Liver (tissue), 8 donors: ENCODE measurements at regions not wholly inside any gene's neighbourhood (a gene's known extent, or its start where the extent isn't known, plus 50 kb on each side); places are given as distances from the start of the nearest gene placed in this dataset.

Source experiments
- DNase-seq: peaks from one replicate; pipeline ENCODE4 v3.0.0-alpha.2; 2017; ENCODE audit warnings: low spot score
- H3K27ac ChIP-seq, 2 donors: one replicate each; pipeline ENCODE4 v1.7.0; 2013; ENCODE audit warnings: inconsistent platforms in 2 of 2, low read length in 2 of 2, control low read depth in 1 of 2, low read depth in 1 of 2, mild to moderate bottlenecking in 1 of 2
- H3K27me3 ChIP-seq, 4 donors: one replicate each; pipeline versions ENCODE4 v1.6.1 to v1.7.0; 2013; ENCODE audit warnings: low read length in 3 of 4, inconsistent platforms in 1 of 4, mild to moderate bottlenecking in 1 of 4, moderate library complexity in 1 of 4; ENCODE audit not compliant: control insufficient read depth in 4 of 4, insufficient read depth in 4 of 4
- H3K36me3 ChIP-seq, 4 donors: one replicate each; pipeline versions ENCODE4 v1.6.1 to v1.7.0; 2013; ENCODE audit warnings: low read length in 3 of 4, mild to moderate bottlenecking in 3 of 4, low read depth in 1 of 4, moderate library complexity in 1 of 4; ENCODE audit not compliant: control insufficient read depth in 4 of 4, insufficient read depth in 3 of 4
- H3K4me1 ChIP-seq, 4 donors: one replicate each; pipeline versions ENCODE4 v1.6.1 to v1.7.0; 2013; ENCODE audit warnings: low read length in 3 of 4, mild to moderate bottlenecking in 3 of 4, moderate library complexity in 1 of 4; ENCODE audit not compliant: control insufficient read depth in 4 of 4, insufficient read depth in 4 of 4
- H3K4me3 ChIP-seq, 3 donors: one replicate each; pipeline versions ENCODE4 v1.6.1 to v1.7.0; 2013; ENCODE audit warnings: low read length in 3 of 3, control low read depth in 1 of 3, low read depth in 1 of 3, mild to moderate bottlenecking in 1 of 3
- H3K9ac ChIP-seq, 2 donors: one replicate each; pipeline ENCODE4 v1.7.0; 2013; ENCODE audit warnings: low read length in 2 of 2, mild to moderate bottlenecking in 2 of 2, moderate library complexity in 2 of 2, control low read depth in 1 of 2, low read depth in 1 of 2
- H3K9me3 ChIP-seq, 4 donors: one replicate each; pipeline versions ENCODE4 v1.6.1 to v1.7.0; 2013; ENCODE audit warnings: low read length in 3 of 4; ENCODE audit not compliant: control insufficient read depth in 4 of 4
- EGR1 ChIP-seq, 2 donors: IDR thresholded peaks; 2 replicates each; pipeline ENCODE4 v1.6.1; 2016 to 2018; ENCODE audit warnings: antibody characterized with exemption in 2 of 2, low read depth in 2 of 2
- FOXA1 ChIP-seq: IDR thresholded peaks from 2 replicates; pipeline ENCODE4 v1.6.1; 2016; ENCODE audit warnings: antibody characterized with exemption
- FOXA2 ChIP-seq: IDR thresholded peaks from 2 replicates; pipeline ENCODE4 v1.6.1; 2016; ENCODE audit warnings: antibody characterized with exemption
- HNF4A ChIP-seq, 2 donors: conservative IDR thresholded peaks; 2 replicates each; pipeline ENCODE4 v1.6.1; 2016; ENCODE audit warnings: antibody characterized with exemption in 2 of 2, mild to moderate bottlenecking in 2 of 2
- HNF4G ChIP-seq: IDR thresholded peaks from 2 replicates; pipeline ENCODE4 v1.6.1; 2016; ENCODE audit warnings: antibody characterized with exemption
- JUND ChIP-seq, 2 donors: IDR thresholded peaks; 2 replicates each; pipeline ENCODE4 v1.6.1; 2016; ENCODE audit warnings: antibody characterized with exemption in 2 of 2
- NR2F2 ChIP-seq: IDR thresholded peaks from 2 replicates; pipeline ENCODE4 v1.6.1; 2016; ENCODE audit warnings: antibody characterized with exemption
- RAD21 ChIP-seq, 2 donors: IDR thresholded peaks; 2 replicates each; pipeline ENCODE4 v1.6.1; 2016; ENCODE audit warnings: antibody characterized with exemption in 2 of 2, mild to moderate bottlenecking in 2 of 2
- RXRA ChIP-seq, 2 donors: IDR thresholded peaks; 2 replicates each; pipeline ENCODE4 v1.6.1; 2017 to 2018; ENCODE audit warnings: antibody characterized with exemption in 2 of 2, mild to moderate bottlenecking in 1 of 2
- SP1 ChIP-seq: IDR thresholded peaks from 2 replicates; pipeline ENCODE4 v1.6.1; 2018; ENCODE audit warnings: antibody characterized with exemption, mild to moderate bottlenecking
- TAF1 ChIP-seq: conservative IDR thresholded peaks from 2 replicates; pipeline ENCODE4 v1.6.1; 2016; ENCODE audit warnings: antibody characterized with exemption, mild to moderate bottlenecking
- YY1 ChIP-seq: IDR thresholded peaks from 2 replicates; pipeline ENCODE4 v1.6.1; 2016; ENCODE audit warnings: antibody characterized with exemption, mild to moderate bottlenecking
- WGBS: extraction: QIAGEN DNeasy Blood & Tissue Kit; methylation state at CpG from one replicate; pipeline ENCODE4 v1.1.7; 2013; 5-methylcytosine and 5-hydroxymethylcytosine counted together
- TF ChIP-seq, protein P1 (sequence below): IDR thresholded peaks from 2 replicates; pipeline ENCODE4 v1.6.1; 2016; ENCODE audit warnings: antibody characterized with exemption, mild to moderate bottlenecking
- TF ChIP-seq, protein P2 (sequence below): IDR thresholded peaks from 2 replicates; pipeline ENCODE4 v1.6.1; 2016; ENCODE audit warnings: antibody characterized with exemption
- TF ChIP-seq, protein P3 (sequence below): fragments of 150-350 bp; IDR thresholded peaks from 2 replicates; pipeline ENCODE4 v1.5.1; 2017; ENCODE audit warnings: improper control_type of control experiment, low read depth, low read length; ENCODE audit not compliant: missing input control
- TF ChIP-seq, protein P4 (sequence below): IDR thresholded peaks from 2 replicates; pipeline ENCODE4 v1.6.1; 2016; ENCODE audit warnings: antibody characterized with exemption
- donor health status: healthy.
- donor health status: healthy.
- donor health status: healthy.
- donor health status: healthy.
- donor health status: healthy.

DNA sequence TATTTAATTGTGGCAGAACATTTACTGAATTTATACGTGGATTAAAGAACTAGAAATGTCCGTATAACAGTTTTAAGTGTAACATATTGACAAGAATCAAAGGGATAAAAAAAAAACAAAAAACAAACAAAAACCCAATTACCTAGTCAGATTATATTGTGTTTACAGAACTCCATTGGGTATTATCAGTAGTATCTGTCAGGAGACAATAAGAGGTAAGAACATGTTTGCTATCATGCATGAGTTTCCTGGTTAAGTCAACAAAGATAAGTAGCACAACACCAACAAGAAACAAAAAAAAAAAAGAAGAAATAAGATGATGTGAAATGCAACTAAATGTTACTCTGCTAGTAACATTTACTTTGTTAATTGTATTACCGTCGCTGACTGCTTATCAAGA, 570.6 kb downstream of the ZBBX start (continued):
- TF ChIP-seq, protein P1, sequence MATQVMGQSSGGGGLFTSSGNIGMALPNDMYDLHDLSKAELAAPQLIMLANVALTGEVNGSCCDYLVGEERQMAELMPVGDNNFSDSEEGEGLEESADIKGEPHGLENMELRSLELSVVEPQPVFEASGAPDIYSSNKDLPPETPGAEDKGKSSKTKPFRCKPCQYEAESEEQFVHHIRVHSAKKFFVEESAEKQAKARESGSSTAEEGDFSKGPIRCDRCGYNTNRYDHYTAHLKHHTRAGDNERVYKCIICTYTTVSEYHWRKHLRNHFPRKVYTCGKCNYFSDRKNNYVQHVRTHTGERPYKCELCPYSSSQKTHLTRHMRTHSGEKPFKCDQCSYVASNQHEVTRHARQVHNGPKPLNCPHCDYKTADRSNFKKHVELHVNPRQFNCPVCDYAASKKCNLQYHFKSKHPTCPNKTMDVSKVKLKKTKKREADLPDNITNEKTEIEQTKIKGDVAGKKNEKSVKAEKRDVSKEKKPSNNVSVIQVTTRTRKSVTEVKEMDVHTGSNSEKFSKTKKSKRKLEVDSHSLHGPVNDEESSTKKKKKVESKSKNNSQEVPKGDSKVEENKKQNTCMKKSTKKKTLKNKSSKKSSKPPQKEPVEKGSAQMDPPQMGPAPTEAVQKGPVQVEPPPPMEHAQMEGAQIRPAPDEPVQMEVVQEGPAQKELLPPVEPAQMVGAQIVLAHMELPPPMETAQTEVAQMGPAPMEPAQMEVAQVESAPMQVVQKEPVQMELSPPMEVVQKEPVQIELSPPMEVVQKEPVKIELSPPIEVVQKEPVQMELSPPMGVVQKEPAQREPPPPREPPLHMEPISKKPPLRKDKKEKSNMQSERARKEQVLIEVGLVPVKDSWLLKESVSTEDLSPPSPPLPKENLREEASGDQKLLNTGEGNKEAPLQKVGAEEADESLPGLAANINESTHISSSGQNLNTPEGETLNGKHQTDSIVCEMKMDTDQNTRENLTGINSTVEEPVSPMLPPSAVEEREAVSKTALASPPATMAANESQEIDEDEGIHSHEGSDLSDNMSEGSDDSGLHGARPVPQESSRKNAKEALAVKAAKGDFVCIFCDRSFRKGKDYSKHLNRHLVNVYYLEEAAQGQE: no peak

DNA sequence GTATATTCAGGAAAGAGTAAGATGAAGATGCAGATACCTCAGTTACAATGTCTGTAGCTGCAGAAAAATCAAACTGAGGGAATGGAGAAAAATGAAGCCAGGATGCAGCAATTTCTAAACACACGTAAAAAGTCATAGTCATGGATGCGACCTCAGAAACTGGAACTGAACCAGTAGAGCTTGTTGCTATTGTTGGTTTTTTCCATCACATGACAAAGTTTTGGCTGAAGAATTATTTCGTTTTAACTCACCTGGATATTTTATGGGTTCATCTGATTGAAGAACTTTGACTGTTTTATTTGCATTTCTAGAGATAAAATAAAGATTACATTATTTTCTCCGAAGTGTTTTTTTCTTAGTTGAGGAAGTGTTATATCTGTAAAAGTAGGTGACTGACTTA, 591.2 kb downstream of the ZBBX start:
- Histone ChIP-seq H3K4me3 (no peak overlapping the region), H3K9me3 (no peaks in the 10 kb centered on the region)

More for the DNA sequence above, 591.2 kb downstream of the ZBBX start:
- DNase-seq: no peak
- 66% methylated on average over 4 of the region's 4 CpGs for WGBS
- TF ChIP-seq, protein P1: no peak
- no peak for TF ChIP-seq NR2F2
- TF ChIP-seq RXRA (IDR thresholded peaks at IDR 0.05): no peak
- TF ChIP-seq, protein P2, sequence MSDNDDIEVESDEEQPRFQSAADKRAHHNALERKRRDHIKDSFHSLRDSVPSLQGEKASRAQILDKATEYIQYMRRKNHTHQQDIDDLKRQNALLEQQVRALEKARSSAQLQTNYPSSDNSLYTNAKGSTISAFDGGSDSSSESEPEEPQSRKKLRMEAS: no peak
- TF ChIP-seq, protein P3, sequence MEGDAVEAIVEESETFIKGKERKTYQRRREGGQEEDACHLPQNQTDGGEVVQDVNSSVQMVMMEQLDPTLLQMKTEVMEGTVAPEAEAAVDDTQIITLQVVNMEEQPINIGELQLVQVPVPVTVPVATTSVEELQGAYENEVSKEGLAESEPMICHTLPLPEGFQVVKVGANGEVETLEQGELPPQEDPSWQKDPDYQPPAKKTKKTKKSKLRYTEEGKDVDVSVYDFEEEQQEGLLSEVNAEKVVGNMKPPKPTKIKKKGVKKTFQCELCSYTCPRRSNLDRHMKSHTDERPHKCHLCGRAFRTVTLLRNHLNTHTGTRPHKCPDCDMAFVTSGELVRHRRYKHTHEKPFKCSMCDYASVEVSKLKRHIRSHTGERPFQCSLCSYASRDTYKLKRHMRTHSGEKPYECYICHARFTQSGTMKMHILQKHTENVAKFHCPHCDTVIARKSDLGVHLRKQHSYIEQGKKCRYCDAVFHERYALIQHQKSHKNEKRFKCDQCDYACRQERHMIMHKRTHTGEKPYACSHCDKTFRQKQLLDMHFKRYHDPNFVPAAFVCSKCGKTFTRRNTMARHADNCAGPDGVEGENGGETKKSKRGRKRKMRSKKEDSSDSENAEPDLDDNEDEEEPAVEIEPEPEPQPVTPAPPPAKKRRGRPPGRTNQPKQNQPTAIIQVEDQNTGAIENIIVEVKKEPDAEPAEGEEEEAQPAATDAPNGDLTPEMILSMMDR: no peak
- no peak for TF ChIP-seq YY1
- no peak for TF ChIP-seq RAD21 (IDR thresholded peaks at IDR 0.05)
- TF ChIP-seq SP1: no peak
- TF ChIP-seq HNF4G: no peak
- no peak for TF ChIP-seq EGR1 (IDR thresholded peaks at IDR 0.05; ENCODE audit: low read depth in 2 of 2)
- no peak for TF ChIP-seq FOXA1
- TF ChIP-seq FOXA2: no peak
- TF ChIP-seq, protein P4, sequence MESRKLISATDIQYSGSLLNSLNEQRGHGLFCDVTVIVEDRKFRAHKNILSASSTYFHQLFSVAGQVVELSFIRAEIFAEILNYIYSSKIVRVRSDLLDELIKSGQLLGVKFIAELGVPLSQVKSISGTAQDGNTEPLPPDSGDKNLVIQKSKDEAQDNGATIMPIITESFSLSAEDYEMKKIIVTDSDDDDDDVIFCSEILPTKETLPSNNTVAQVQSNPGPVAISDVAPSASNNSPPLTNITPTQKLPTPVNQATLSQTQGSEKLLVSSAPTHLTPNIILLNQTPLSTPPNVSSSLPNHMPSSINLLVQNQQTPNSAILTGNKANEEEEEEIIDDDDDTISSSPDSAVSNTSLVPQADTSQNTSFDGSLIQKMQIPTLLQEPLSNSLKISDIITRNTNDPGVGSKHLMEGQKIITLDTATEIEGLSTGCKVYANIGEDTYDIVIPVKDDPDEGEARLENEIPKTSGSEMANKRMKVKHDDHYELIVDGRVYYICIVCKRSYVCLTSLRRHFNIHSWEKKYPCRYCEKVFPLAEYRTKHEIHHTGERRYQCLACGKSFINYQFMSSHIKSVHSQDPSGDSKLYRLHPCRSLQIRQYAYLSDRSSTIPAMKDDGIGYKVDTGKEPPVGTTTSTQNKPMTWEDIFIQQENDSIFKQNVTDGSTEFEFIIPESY: no peak
- no peak for TF ChIP-seq TAF1
- TF ChIP-seq HNF4A (conservative IDR thresholded peaks at IDR 0.05): no peak
- no peak for TF ChIP-seq JUND (IDR thresholded peaks at IDR 0.05)
- Histone ChIP-seq H3K9ac (no peak overlapping the region), H3K27me3 (no peaks in the 10 kb centered on the region), H3K36me3 (no peaks in the 10 kb centered on the region), H3K27ac (no peak overlapping the region), H3K4me1 (no peaks in the 10 kb centered on the region)
